Erythroblast (primary cell): ENCODE measurements at regions not wholly inside any gene's neighbourhood (a gene's known extent, or its start where the extent isn't known, plus 50 kb on each side); places are given as distances from the start of the nearest gene placed in this dataset.

Experiments used
- GATA1 ChIP-seq: IDR thresholded peaks from 2 replicates; pipeline ENCODE4 v1.6.1; 2011; ENCODE audit warnings: low read depth, mild to moderate bottlenecking, control low read depth, low read length, moderate library complexity
- POLR2A ChIP-seq: IDR thresholded peaks from 2 replicates; pipeline ENCODE4 v1.6.1; 2011; ENCODE audit warnings: mild to moderate bottlenecking, low read length

- no peak for TF ChIP-seq POLR2A
- TF ChIP-seq GATA1: no peak
Observed at GRCh38 chr16:17544304-17544703, 73.5 kb upstream of the XYLT1 start.
